GM12878 (cell line): ENCODE measurements at regions not wholly inside any gene's neighbourhood (a gene's known extent, or its start where the extent isn't known, plus 50 kb on each side); places are given as distances from the start of the nearest gene placed in this dataset.

Source experiments
- ATAC-seq: fragments of 200-7000 bp; cut with Tn5 transposase; 3 replicates; pipeline ENCODE4 v1.9.1; 2020; ENCODE audit warnings: mild to moderate bottlenecking, moderate library complexity
- BruUV-seq: library from RNA; stranded (reverse); fragments of 400-500 nt; replicated peaks from 2 replicates; lab custom pipeline; 2021; lab: Mats Ljungman, UMichigan
- CTCF ChIA-PET: fragments of 300-600 bp; sonication (Branson Sonifier 250); formaldehyde crosslinking; extraction: SDS; loops from one replicate; lab custom pipeline; 2021; ENCODE audit warnings: inconsistent platforms; lab: Yijun Ruan, JAX
- POLR2A ChIA-PET: fragments of 350-600 bp; formaldehyde crosslinking; extraction: SDS; loops from one replicate; lab custom pipeline; 2021; ENCODE audit warnings: inconsistent platforms; lab: Charles Lee
- RAD21 ChIA-PET: fragments of 300-600 bp; sonication (Branson Sonifier 250); formaldehyde crosslinking; loops from one replicate; lab custom pipeline; 2023; ENCODE audit warnings: antibody characterized with exemption; ENCODE audit not compliant: unreplicated experiment; lab: Charles Lee
- SMC1A ChIA-PET: fragments of 300-600 bp; sonication (Branson Sonifier 250); formaldehyde crosslinking; loops from one replicate; lab custom pipeline; 2023; ENCODE audit not compliant: unreplicated experiment, uncharacterized antibody; lab: Charles Lee
- DNase-seq: peaks from one replicate; pipeline ENCODE4 v3.0.0-alpha.2; 2011; ENCODE audit warnings: low read depth, low spot score
- FAIRE-seq: peaks from 3 replicates; lab custom pipeline; 2011; peaks lifted over from hg19 to GRCh38; lab: Jason Lieb, UNC
- H2AFZ ChIP-seq: 2 replicates; pipeline ENCODE4 v1.6.0; 2011; ENCODE audit warnings: low read depth, low read length, control low read depth; ENCODE audit not compliant: control insufficient read depth
- H3K27ac ChIP-seq: 2 replicates; pipeline ENCODE4 v1.5.1; 2011; ENCODE audit warnings: control low read depth; ENCODE audit not compliant: control insufficient read depth, insufficient read depth
- H3K27me3 ChIP-seq, 2 experiments: replicated peaks in 1 of 2; 2 replicates each; pipeline versions ENCODE4 v1.6.0 to v1.6.1; 2011; ENCODE audit warnings: low read length in 1 of 2; ENCODE audit not compliant: control insufficient read depth in 2 of 2, insufficient read depth in 2 of 2
- H3K36me3 ChIP-seq, 2 experiments: 2 replicates each; pipeline ENCODE4 v1.5.1; 2011; ENCODE audit warnings: low read length in 1 of 2; ENCODE audit not compliant: control insufficient read depth in 2 of 2, insufficient read depth in 2 of 2
- H3K4me1 ChIP-seq: 2 replicates; pipeline ENCODE4 v1.6.1; 2011; ENCODE audit warnings: mild to moderate bottlenecking, low read length, moderate library complexity, mixed read lengths; ENCODE audit not compliant: control insufficient read depth, insufficient read depth
- H3K4me2 ChIP-seq: 2 replicates; pipeline ENCODE4 v1.6.0; 2011; ENCODE audit warnings: control low read depth; ENCODE audit not compliant: control insufficient read depth, insufficient read depth
- H3K4me3 ChIP-seq: fragments of 200-600 bp; sonication (generic); 2 replicates; pipeline ENCODE4 v1.5.1; 2016
- H3K79me2 ChIP-seq: 2 replicates; pipeline ENCODE4 v1.6.0; 2011; ENCODE audit warnings: low read length; ENCODE audit not compliant: control insufficient read depth, insufficient read depth
- H3K9ac ChIP-seq: 2 replicates; pipeline ENCODE4 v1.8.0; 2011; ENCODE audit warnings: low read length, control low read depth, mixed read lengths; ENCODE audit not compliant: control insufficient read depth, insufficient read depth
- H3K9me3 ChIP-seq: replicated peaks from 3 replicates; pipeline ENCODE4 v1.5.1; 2011; ENCODE audit warnings: mild to moderate bottlenecking, low read length; ENCODE audit not compliant: control insufficient read depth, insufficient read depth
- H4K20me1 ChIP-seq: 2 replicates; pipeline ENCODE4 v1.6.0; 2011; ENCODE audit not compliant: control insufficient read depth, insufficient read depth
- CEBPZ ChIP-seq: fragments of 150-350 bp; IDR thresholded peaks from 2 replicates; pipeline ENCODE4 v1.6.1; 2016; ENCODE audit warnings: low read depth, low read length
- CHD2 ChIP-seq: IDR thresholded peaks from 2 replicates; pipeline ENCODE4 v1.6.1; 2011; ENCODE audit warnings: low read depth, low read length, improper control_type of control experiment, borderline replicate concordance
- MAX ChIP-seq: IDR thresholded peaks from 2 replicates; pipeline ENCODE4 v1.6.1; 2012; ENCODE audit warnings: low read depth, low read length, improper control_type of control experiment
- MTA2 ChIP-seq: fragments of 450-650 bp; IDR thresholded peaks from 2 replicates; pipeline ENCODE4 v1.6.1; 2016; ENCODE audit warnings: low read depth, mild to moderate bottlenecking, moderate library complexity
- NFIC ChIP-seq: IDR thresholded peaks from 2 replicates; pipeline ENCODE4 v1.6.1; 2012; ENCODE audit warnings: low read depth, mild to moderate bottlenecking, inconsistent platforms, low read length, moderate library complexity
- POU2F2 ChIP-seq: IDR thresholded peaks from 3 replicates; pipeline ENCODE4 v1.6.1; 2011; ENCODE audit warnings: low read depth, mild to moderate bottlenecking, low read length, borderline replicate concordance
- RUNX3 ChIP-seq: IDR thresholded peaks from 2 replicates; pipeline ENCODE4 v1.6.1; 2012; ENCODE audit warnings: low read length, inconsistent platforms
- SIN3A ChIP-seq: IDR thresholded peaks from 2 replicates; pipeline ENCODE4 v1.6.1; 2012; ENCODE audit warnings: low read depth, low read length, improper control_type of control experiment
- ZNF207 ChIP-seq: fragments of 450-650 bp; IDR thresholded peaks from 2 replicates; pipeline ENCODE4 v1.6.1; 2014; ENCODE audit warnings: antibody characterized with exemption, mild to moderate bottlenecking, borderline replicate concordance
- ZNF687 ChIP-seq: fragments of 450-650 bp; IDR thresholded peaks from 2 replicates; pipeline ENCODE4 v1.6.1; 2017; ENCODE audit warnings: mild to moderate bottlenecking, moderate library complexity
- WGBS: methylation state at CpG from one replicate; pipeline ENCODE4 v1.1.6; 2016; ENCODE audit warnings: low lambda C conversion rate; ENCODE audit not compliant: insufficient replicate concordance, insufficient coverage; ENCODE audit errors: missing lambda C conversion rate; 5-methylcytosine and 5-hydroxymethylcytosine counted together
- in situ Hi-C: fragments of 300-500 bp; cut with MboI; formaldehyde crosslinking; loops from 9 replicates; pipeline ENCODE4 v1.14.3; 2018; ENCODE audit warnings: mixed read lengths
- intact Hi-C: fragments of 100-400 bp; cut with micrococcal nuclease; formaldehyde crosslinking; loops from one replicate; pipeline ENCODE4 v1.14.2; 2022; ENCODE audit not compliant: unreplicated experiment

GRCh38 chr5:10085185-10085584, 164.5 kb downstream of the ATPSCKMT start:
- SMC1A ChIA-PET, result no interaction called here
- H3K4me3 ChIP-seq, result no peak overlapping the region
- H3K9ac ChIP-seq, result no peak overlapping the region
- BruUV-seq, result no TSS peak
- no peak overlapping the region for H3K27ac ChIP-seq
- no peak overlapping the region for H2AFZ ChIP-seq
- H4K20me1 ChIP-seq, result no peaks in the 10 kb centered on the region
- H3K9me3 ChIP-seq, result no peaks in the 10 kb centered on the region
- CTCF ChIA-PET, result interaction anchor here (0.6 kb wide), 1 partner anchor 1843 kb away, joined by 3 read pairs; no protein-coding TSS in a partner anchor
- no peaks in the 10 kb centered on the region for H3K79me2 ChIP-seq
- no peaks in the 10 kb centered on the region for H3K36me3 ChIP-seq
- no peaks in the 10 kb centered on the region for H3K27me3 ChIP-seq
- H3K4me2 ChIP-seq, result no peak overlapping the region
- H3K4me1 ChIP-seq, result no peaks in the 10 kb centered on the region
- in situ Hi-C loops (no loop called here), intact Hi-C loops (no loop called here)
- FAIRE-seq (no peak), DNase-seq (no peak), ATAC-seq (no peak)
- RAD21 ChIA-PET, result no interaction called here
- POLR2A ChIA-PET, result no interaction called here
- WGBS, result under 1% methylated on average over 5 of the region's 5 CpGs
- TF ChIP-seq ZNF207 (no peak), NFIC (no peak), RUNX3 (no peak)

GRCh38 chr5:10081584-10081983, 168.1 kb downstream of the ATPSCKMT start:
- H3K27me3 ChIP-seq, result no peaks in the 10 kb centered on the region
- WGBS, result 25% methylated on average over 4 of the region's 4 CpGs
- no peak for ATAC-seq
- no peak overlapping the region for H3K4me2 ChIP-seq
- SMC1A ChIA-PET, result no interaction called here
- H3K36me3 ChIP-seq, result no peaks in the 10 kb centered on the region
- no peak overlapping the region for H3K4me3 ChIP-seq
- CTCF ChIA-PET, result no interaction called here
- H3K4me1 ChIP-seq, result no peaks in the 10 kb centered on the region
- FAIRE-seq, result no peak
- H3K9me3 ChIP-seq, result no peaks in the 10 kb centered on the region
- no peak overlapping the region for H3K27ac ChIP-seq
- in situ Hi-C loops, result no loop called here
- no peak overlapping the region for H3K9ac ChIP-seq
- intact Hi-C loops, result no loop called here
- no peaks in the 10 kb centered on the region for H3K79me2 ChIP-seq
- H2AFZ ChIP-seq, result no peak overlapping the region
- no TSS peak for BruUV-seq
- no peak for TF ChIP-seq CEBPZ
- no peak for TF ChIP-seq POU2F2
- no peak for TF ChIP-seq MTA2
- TF ChIP-seq SIN3A, result no peak
- no peak for TF ChIP-seq MAX
- TF ChIP-seq ZNF687, result no peak
- no peak for TF ChIP-seq CHD2
- POLR2A ChIA-PET, result no interaction called here
- no peak for DNase-seq
- no peaks in the 10 kb centered on the region for H4K20me1 ChIP-seq
- RAD21 ChIA-PET, result no interaction called here
